K562 (cell line): ENCODE measurements at regions not wholly inside any gene's neighbourhood (a gene's known extent, or its start where the extent isn't known, plus 50 kb on each side); places are given as distances from the start of the nearest gene placed in this dataset.

Experiments
- ESRRA ChIP-seq: fragments of 450-650 bp; IDR thresholded peaks from 2 replicates; pipeline ENCODE4 v1.6.1; 2014; ENCODE audit warnings: low read depth, mild to moderate bottlenecking, moderate library complexity, borderline replicate concordance
- FOSL1 ChIP-seq: fragments of 200-800 bp; sonication (Bioruptor generic); conservative IDR thresholded peaks from 2 replicates; pipeline ENCODE4 v1.6.1; 2016; ENCODE audit warnings: missing genetic modification characterization, missing compliant biosample characterization
- FOXJ2 ChIP-seq: fragments of 200-800 bp; sonication (Bioruptor generic); IDR thresholded peaks from 2 replicates; pipeline ENCODE4 v1.6.1; 2016; ENCODE audit warnings: missing genetic modification characterization, missing compliant biosample characterization
- KDM5B ChIP-seq: fragments of 200-600 bp; sonication (generic); IDR thresholded peaks from 2 replicates; pipeline ENCODE4 v1.6.1; 2012; ENCODE audit warnings: low read depth, mild to moderate bottlenecking, moderate library complexity, low read length, control low read depth, inconsistent platforms; ENCODE audit not compliant: insufficient replicate concordance
- KLF13 ChIP-seq: fragments of 450-650 bp; IDR thresholded peaks from 2 replicates; pipeline ENCODE4 v1.6.1; 2016; ENCODE audit warnings: missing genetic modification characterization, low read depth, mild to moderate bottlenecking, missing compliant biosample characterization, moderate library complexity, borderline replicate concordance
- MAFF ChIP-seq: IDR thresholded peaks from 2 replicates; pipeline ENCODE4 v1.6.1; 2012; ENCODE audit warnings: low read length, improper control_type of control experiment
- MEIS2 ChIP-seq: fragments of 450-650 bp; IDR thresholded peaks from 2 replicates; pipeline ENCODE4 v1.6.1; 2014; ENCODE audit warnings: mild to moderate bottlenecking; ENCODE audit not compliant: partially characterized antibody
- NFE2L1 ChIP-seq: fragments of 450-650 bp; IDR thresholded peaks from 2 replicates; pipeline ENCODE4 v1.6.1; 2016; ENCODE audit warnings: missing genetic modification characterization, low read depth, mild to moderate bottlenecking, missing compliant biosample characterization, moderate library complexity, borderline replicate concordance
- NR2C2 ChIP-seq, 2 experiments: fragments of 200-800 bp in 1 of 2; sonication (Bioruptor generic) in 1 of 2; sonication (generic) in 1 of 2; formaldehyde crosslinking in 1 of 2; IDR thresholded peaks; 2 replicates each; pipeline versions ENCODE4 v1.6.1 to v1.8.0; 2016 to 2022; ENCODE audit warnings: mild to moderate bottlenecking in 1 of 2, missing compliant biosample characterization in 1 of 2, missing genetic modification characterization in 1 of 2, missing genetic modification reagents in 1 of 2
- PRPF4 ChIP-seq: fragments of 200-400 bp; formaldehyde crosslinking; IDR thresholded peaks from one replicate; pipeline ENCODE4 v1.6.1; 2017; ENCODE audit warnings: low read length, low read depth, mild to moderate bottlenecking; ENCODE audit not compliant: insufficient read depth, poor library complexity, severe bottlenecking
- RBM25 ChIP-seq: fragments of 200-400 bp; formaldehyde crosslinking; IDR thresholded peaks from 2 replicates; pipeline ENCODE4 v1.6.1; 2018; ENCODE audit warnings: low read length, low read depth, moderate library complexity; ENCODE audit not compliant: severe bottlenecking
- SIX5 ChIP-seq, 2 experiments: IDR thresholded peaks; 2 replicates each; pipeline ENCODE4 v1.6.1; 2011; ENCODE audit warnings: low read length in 2 of 2, borderline replicate concordance in 1 of 2, low read depth in 1 of 2, mild to moderate bottlenecking in 1 of 2, moderate library complexity in 1 of 2; ENCODE audit not compliant: insufficient read depth in 1 of 2
- VEZF1 ChIP-seq: fragments of 200-800 bp; sonication (Bioruptor generic); IDR thresholded peaks from 2 replicates; pipeline ENCODE4 v1.6.1; 2017; ENCODE audit warnings: missing genetic modification characterization, missing compliant biosample characterization
- ZFP1 ChIP-seq: fragments of 450-650 bp; formaldehyde crosslinking; IDR thresholded peaks from 2 replicates; pipeline ENCODE4 v1.4.0; 2020; ENCODE audit warnings: mild to moderate bottlenecking, mixed read lengths
- ZNF239 ChIP-seq: fragments of 250-450 bp; sonication (Bioruptor Pico); IDR thresholded peaks from 2 replicates; pipeline ENCODE4 v1.4.0; 2020; ENCODE audit warnings: mild to moderate bottlenecking
- ZNF311 ChIP-seq: fragments of 250-450 bp; sonication (Bioruptor Pico); IDR thresholded peaks from 2 replicates; pipeline ENCODE4 v1.4.0; 2020; ENCODE audit warnings: mild to moderate bottlenecking, moderate library complexity
- ZNF316 ChIP-seq: fragments of 450-650 bp; IDR thresholded peaks from 2 replicates; pipeline ENCODE4 v1.6.1; 2016
- ZNF354B ChIP-seq: fragments of 250-450 bp; sonication (Bioruptor Pico); IDR thresholded peaks from 2 replicates; pipeline ENCODE4 v1.4.0; 2020
- TF ChIP-seq, protein P1 (sequence below): fragments of 450-650 bp; conservative IDR thresholded peaks from 2 replicates; pipeline ENCODE4 v1.6.1; 2016; ENCODE audit warnings: missing genetic modification characterization, low read depth, mild to moderate bottlenecking, control low read depth, missing compliant biosample characterization

GRCh38 chr7:50202052-50202555, 102.4 kb upstream of the IKZF1 start (continued):
- TF ChIP-seq FOSL1 (peak; percentile 37; the same call in 1 of the 2 replicates), NR2C2 (CRISPR knock-in tag; IDR thresholded peaks at IDR 0.05) (no peak), NR2C2 (tag; IDR thresholded peaks at IDR 0.05) (peak; percentile 61; the same call in 1 of the 2 replicates), NFE2L1 (no peak), ZNF239 (peak; percentile 94), FOXJ2 (tag) (no peak), KLF13 (tag) (no peak), PRPF4 (no peak), ZNF311 (no peak), SIX5 (IDR thresholded peaks at IDR 0.05; ENCODE audit: borderline replicate concordance in 1 of 2, insufficient read depth in 1 of 2, low read depth in 1 of 2, low read length in 2 of 2) (no peak), MAFF (no peak), RBM25 (peak; percentile 18), ZNF316 (no peak), ZNF354B (CRISPR knock-in tag) (no peak), MEIS2 (peak; percentile 74), ZFP1 (CRISPR knock-in tag) (no peak), KDM5B (no peak), VEZF1 (no peak), ESRRA (peak; percentile 24; the same call in 1 of the 2 replicates)
- TF ChIP-seq, protein P1, sequence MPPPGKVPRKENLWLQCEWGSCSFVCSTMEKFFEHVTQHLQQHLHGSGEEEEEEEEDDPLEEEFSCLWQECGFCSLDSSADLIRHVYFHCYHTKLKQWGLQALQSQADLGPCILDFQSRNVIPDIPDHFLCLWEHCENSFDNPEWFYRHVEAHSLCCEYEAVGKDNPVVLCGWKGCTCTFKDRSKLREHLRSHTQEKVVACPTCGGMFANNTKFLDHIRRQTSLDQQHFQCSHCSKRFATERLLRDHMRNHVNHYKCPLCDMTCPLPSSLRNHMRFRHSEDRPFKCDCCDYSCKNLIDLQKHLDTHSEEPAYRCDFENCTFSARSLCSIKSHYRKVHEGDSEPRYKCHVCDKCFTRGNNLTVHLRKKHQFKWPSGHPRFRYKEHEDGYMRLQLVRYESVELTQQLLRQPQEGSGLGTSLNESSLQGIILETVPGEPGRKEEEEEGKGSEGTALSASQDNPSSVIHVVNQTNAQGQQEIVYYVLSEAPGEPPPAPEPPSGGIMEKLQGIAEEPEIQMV (tag) = no peak
